GM12878 (cell line): ENCODE measurements at regions not wholly inside any gene's neighbourhood (a gene's known extent, or its start where the extent isn't known, plus 50 kb on each side); places are given as distances from the start of the nearest gene placed in this dataset.

Experiments
- ATAC-seq: fragments of 200-7000 bp; cut with Tn5 transposase; 3 replicates; pipeline ENCODE4 v1.9.1; 2020; ENCODE audit warnings: mild to moderate bottlenecking, moderate library complexity
- BruUV-seq: library from RNA; stranded (reverse); fragments of 400-500 nt; replicated peaks from 2 replicates; lab custom pipeline; 2021; lab: Mats Ljungman, UMichigan
- CTCF ChIA-PET: fragments of 300-600 bp; sonication (Branson Sonifier 250); formaldehyde crosslinking; extraction: SDS; loops from one replicate; lab custom pipeline; 2021; ENCODE audit warnings: inconsistent platforms; lab: Yijun Ruan, JAX
- POLR2A ChIA-PET: fragments of 350-600 bp; formaldehyde crosslinking; extraction: SDS; loops from one replicate; lab custom pipeline; 2021; ENCODE audit warnings: inconsistent platforms; lab: Charles Lee
- RAD21 ChIA-PET: fragments of 300-600 bp; sonication (Branson Sonifier 250); formaldehyde crosslinking; loops from one replicate; lab custom pipeline; 2023; ENCODE audit warnings: antibody characterized with exemption; ENCODE audit not compliant: unreplicated experiment; lab: Charles Lee
- SMC1A ChIA-PET: fragments of 300-600 bp; sonication (Branson Sonifier 250); formaldehyde crosslinking; loops from one replicate; lab custom pipeline; 2023; ENCODE audit not compliant: unreplicated experiment, uncharacterized antibody; lab: Charles Lee
- DNase-seq: peaks from one replicate; pipeline ENCODE4 v3.0.0-alpha.2; 2011; ENCODE audit warnings: low read depth, low spot score
- FAIRE-seq: peaks from 3 replicates; lab custom pipeline; 2011; peaks lifted over from hg19 to GRCh38; lab: Jason Lieb, UNC
- H2AFZ ChIP-seq: 2 replicates; pipeline ENCODE4 v1.6.0; 2011; ENCODE audit warnings: low read depth, low read length, control low read depth; ENCODE audit not compliant: control insufficient read depth
- H3K27ac ChIP-seq: 2 replicates; pipeline ENCODE4 v1.5.1; 2011; ENCODE audit warnings: control low read depth; ENCODE audit not compliant: control insufficient read depth, insufficient read depth
- H3K27me3 ChIP-seq, 2 experiments: replicated peaks in 1 of 2; 2 replicates each; pipeline versions ENCODE4 v1.6.0 to v1.6.1; 2011; ENCODE audit warnings: low read length in 1 of 2; ENCODE audit not compliant: control insufficient read depth in 2 of 2, insufficient read depth in 2 of 2
- H3K36me3 ChIP-seq, 2 experiments: 2 replicates each; pipeline ENCODE4 v1.5.1; 2011; ENCODE audit warnings: low read length in 1 of 2; ENCODE audit not compliant: control insufficient read depth in 2 of 2, insufficient read depth in 2 of 2
- H3K4me1 ChIP-seq: 2 replicates; pipeline ENCODE4 v1.6.1; 2011; ENCODE audit warnings: mild to moderate bottlenecking, low read length, moderate library complexity, mixed read lengths; ENCODE audit not compliant: control insufficient read depth, insufficient read depth
- H3K4me2 ChIP-seq: 2 replicates; pipeline ENCODE4 v1.6.0; 2011; ENCODE audit warnings: control low read depth; ENCODE audit not compliant: control insufficient read depth, insufficient read depth
- H3K4me3 ChIP-seq: fragments of 200-600 bp; sonication (generic); 2 replicates; pipeline ENCODE4 v1.5.1; 2016
- H3K79me2 ChIP-seq: 2 replicates; pipeline ENCODE4 v1.6.0; 2011; ENCODE audit warnings: low read length; ENCODE audit not compliant: control insufficient read depth, insufficient read depth
- H3K9ac ChIP-seq: 2 replicates; pipeline ENCODE4 v1.8.0; 2011; ENCODE audit warnings: low read length, control low read depth, mixed read lengths; ENCODE audit not compliant: control insufficient read depth, insufficient read depth
- H3K9me3 ChIP-seq: replicated peaks from 3 replicates; pipeline ENCODE4 v1.5.1; 2011; ENCODE audit warnings: mild to moderate bottlenecking, low read length; ENCODE audit not compliant: control insufficient read depth, insufficient read depth
- H4K20me1 ChIP-seq: 2 replicates; pipeline ENCODE4 v1.6.0; 2011; ENCODE audit not compliant: control insufficient read depth, insufficient read depth
- EZH2 ChIP-seq: IDR thresholded peaks from 2 replicates; pipeline ENCODE4 v1.6.1; 2012; ENCODE audit warnings: low read depth, mild to moderate bottlenecking, control low read depth, inconsistent platforms, low read length, borderline replicate concordance; ENCODE audit not compliant: control insufficient read depth
- KLF5 ChIP-seq: fragments of 450-650 bp; IDR thresholded peaks from 2 replicates; pipeline ENCODE4 v1.6.1; 2014; ENCODE audit warnings: mild to moderate bottlenecking; ENCODE audit not compliant: partially characterized antibody
- LARP7 ChIP-seq: fragments of 450-650 bp; IDR thresholded peaks from 2 replicates; pipeline ENCODE4 v1.6.1; 2017; ENCODE audit warnings: mild to moderate bottlenecking
- NFYB ChIP-seq: IDR thresholded peaks from 2 replicates; pipeline ENCODE4 v1.6.1; 2011; ENCODE audit warnings: low read depth, mild to moderate bottlenecking, low read length, improper control_type of control experiment, moderate library complexity; ENCODE audit not compliant: insufficient read depth
- RELA ChIP-seq: fragments of 450-650 bp; IDR thresholded peaks from 2 replicates; pipeline ENCODE4 v1.8.0; 2014; ENCODE audit warnings: borderline replicate concordance; ENCODE audit not compliant: partially characterized antibody
- RUNX3 ChIP-seq: IDR thresholded peaks from 2 replicates; pipeline ENCODE4 v1.6.1; 2012; ENCODE audit warnings: low read length, inconsistent platforms
- SREBF2 ChIP-seq: IDR thresholded peaks from 2 replicates; pipeline ENCODE4 v1.6.1; 2012; ENCODE audit warnings: mild to moderate bottlenecking, low read length
- TCF12 ChIP-seq: IDR thresholded peaks from 2 replicates; pipeline ENCODE4 v1.6.1; 2011; ENCODE audit warnings: low read depth, mild to moderate bottlenecking, low read length
- ZBTB4 ChIP-seq: fragments of 450-650 bp; formaldehyde crosslinking; IDR thresholded peaks from 2 replicates; pipeline ENCODE4 v1.4.0; 2022; ENCODE audit warnings: mild to moderate bottlenecking, moderate library complexity
- ZSCAN29 ChIP-seq: fragments of 450-650 bp; IDR thresholded peaks from 2 replicates; pipeline ENCODE4 v1.6.1; 2017; ENCODE audit warnings: mild to moderate bottlenecking, moderate library complexity
- WGBS: methylation state at CpG from one replicate; pipeline ENCODE4 v1.1.6; 2016; ENCODE audit warnings: low lambda C conversion rate; ENCODE audit not compliant: insufficient replicate concordance, insufficient coverage; ENCODE audit errors: missing lambda C conversion rate; 5-methylcytosine and 5-hydroxymethylcytosine counted together
- in situ Hi-C: fragments of 300-500 bp; cut with MboI; formaldehyde crosslinking; loops from 9 replicates; pipeline ENCODE4 v1.14.3; 2018; ENCODE audit warnings: mixed read lengths
- intact Hi-C: fragments of 100-400 bp; cut with micrococcal nuclease; formaldehyde crosslinking; loops from one replicate; pipeline ENCODE4 v1.14.2; 2022; ENCODE audit not compliant: unreplicated experiment
- TF ChIP-seq, protein P1 (sequence below): fragments of 450-650 bp; IDR thresholded peaks from 2 replicates; pipeline ENCODE4 v1.6.1; 2016; ENCODE audit warnings: mild to moderate bottlenecking

GRCh38 chr10:3838460-3839437, 53.7 kb upstream of the KLF6 start (continued):
- TF ChIP-seq, protein P1, sequence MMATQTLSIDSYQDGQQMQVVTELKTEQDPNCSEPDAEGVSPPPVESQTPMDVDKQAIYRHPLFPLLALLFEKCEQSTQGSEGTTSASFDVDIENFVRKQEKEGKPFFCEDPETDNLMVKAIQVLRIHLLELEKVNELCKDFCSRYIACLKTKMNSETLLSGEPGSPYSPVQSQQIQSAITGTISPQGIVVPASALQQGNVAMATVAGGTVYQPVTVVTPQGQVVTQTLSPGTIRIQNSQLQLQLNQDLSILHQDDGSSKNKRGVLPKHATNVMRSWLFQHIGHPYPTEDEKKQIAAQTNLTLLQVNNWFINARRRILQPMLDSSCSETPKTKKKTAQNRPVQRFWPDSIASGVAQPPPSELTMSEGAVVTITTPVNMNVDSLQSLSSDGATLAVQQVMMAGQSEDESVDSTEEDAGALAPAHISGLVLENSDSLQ: 0 out of 2 replicates have a peak, but pooled peaks have one; percentile 7
- TF ChIP-seq RUNX3 (0 out of 2 replicates have a peak, but pooled peaks have one; percentile 18), ZSCAN29 (0 out of 2 replicates have a peak, but pooled peaks have one; percentile 3)

DNA sequence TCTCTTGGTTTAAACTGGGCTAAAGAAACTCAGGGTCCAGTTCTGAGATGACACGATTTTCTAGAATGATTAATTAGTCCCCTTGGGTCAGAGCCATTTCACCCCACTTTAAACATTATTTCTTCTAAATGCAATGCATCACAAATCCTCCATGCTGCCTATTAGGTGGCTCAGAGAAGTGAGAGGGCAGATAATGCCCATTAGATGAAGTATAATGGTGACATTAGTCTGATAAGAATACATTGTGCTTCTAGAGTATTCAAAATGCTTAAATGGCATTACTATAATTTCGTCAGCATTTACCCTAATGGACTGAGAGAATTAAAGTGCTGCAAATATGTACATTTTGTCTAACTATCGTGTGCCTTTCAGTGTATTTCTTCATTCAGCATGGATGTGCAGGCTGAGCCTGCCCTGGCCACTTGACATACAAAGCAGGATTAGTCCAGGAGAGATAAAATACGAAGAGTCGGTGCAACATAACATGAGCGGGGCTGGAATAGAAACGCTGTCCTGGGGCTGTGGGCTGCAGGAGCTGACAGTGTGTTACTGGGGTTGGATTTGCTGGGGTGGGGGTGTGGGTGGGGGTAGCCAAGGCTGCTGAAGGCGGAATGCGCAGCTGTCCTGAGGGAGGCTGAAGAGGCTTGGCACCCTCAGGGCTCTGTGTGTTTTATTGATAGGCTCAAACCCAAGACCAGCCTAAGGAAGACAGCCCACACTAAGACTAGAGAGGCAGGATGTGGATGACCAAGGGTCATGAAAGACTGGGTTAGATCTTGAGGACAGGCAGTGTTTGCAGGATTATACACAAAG, 52.8 kb upstream of the KLF6 start:
- FAIRE-seq (no peak), DNase-seq (no peak), ATAC-seq (no peak)
- BruUV-seq: no TSS peak
- ChIA-PET RAD21 (interaction anchor here (0.5 to 10.6 kb wide), 9 partner anchors 9 to 114 kb away, joined by 3 to 135 read pairs (median 10); partner anchors contain the start of gene KLF6), SMC1A (interaction anchor here (1.2 to 15.5 kb wide), 10 partner anchors 14 to 80 kb away, joined by 4 to 280 read pairs (median 11); partner anchors contain the start of gene KLF6), CTCF (interaction anchor here (0.9 to 1.5 kb wide), 4 partner anchors 11 to 53 kb away, joined by 3 to 8 read pairs (median 4); partner anchors contain the start of gene KLF6), POLR2A (interaction anchor here (0.5 to 4.2 kb wide), 6 partner anchors 14 to 56 kb away, joined by 3 to 39 read pairs (median 4); partner anchors contain the start of gene KLF6)
- Histone ChIP-seq H3K79me2 (no peaks in the 10 kb centered on the region), H3K9me3 (no peaks in the 10 kb centered on the region), H3K4me1 (peaks cover 14% of the 10 kb centered on the region), H2AFZ (no peak overlapping the region), H3K9ac (no peak overlapping the region), H3K27ac (no peak overlapping the region), H3K4me2 (no peak overlapping the region), H3K4me3 (no peak overlapping the region), H3K36me3 (no peaks in the 10 kb centered on the region), H4K20me1 (no peaks in the 10 kb centered on the region), H3K27me3 (no peaks in the 10 kb centered on the region)
- in situ Hi-C loops: no loop called here
- intact Hi-C loops: loop anchor here (2.0 to 5.0 kb wide), 3 partner anchors 13 to 53 kb away; partner anchors contain the start of gene KLF6
- 97% methylated on average over 8 of the region's 9 CpGs for WGBS
- TF ChIP-seq RELA (no peak), SREBF2 (no peak), ZBTB4 (CRISPR knock-in tag) (no peak), KLF5 (no peak), EZH2 (no peak), TCF12 (no peak), NFYB (no peak), LARP7 (no peak)
